RWPE1 (cell line): ENCODE measurements at regions not wholly inside any gene's neighbourhood (a gene's known extent, or its start where the extent isn't known, plus 50 kb on each side); places are given as distances from the start of the nearest gene placed in this dataset.

Experiments
- CTCF ChIA-PET: fragments of 350-600 bp; sonication (Branson Sonifier 250); formaldehyde crosslinking; extraction: SDS; loops from one replicate; lab custom pipeline; 2021; lab: Yijun Ruan, JAX
- POLR2A ChIA-PET: fragments of 400-600 bp; formaldehyde crosslinking; extraction: SDS; loops from one replicate; lab custom pipeline; 2020; ENCODE audit warnings: antibody characterized with exemption; ENCODE audit not compliant: low non-redundant PET; lab: Yijun Ruan, JAX
- DNase-seq: peaks from one replicate; pipeline ENCODE4 v3.0.0; 2012; ENCODE audit warnings: low spot score
- H3K27ac ChIP-seq: fragments of 450-650 bp; 2 replicates; pipeline ENCODE4 v1.5.1; 2017
- CTCF ChIP-seq: fragments of 450-650 bp; conservative IDR thresholded peaks from 2 replicates; pipeline ENCODE4 v1.5.1; 2017; ENCODE audit warnings: low read depth, mild to moderate bottlenecking

- H3K27ac ChIP-seq, result no peak overlapping the region
- POLR2A ChIA-PET, result no interaction called here
- no peak for TF ChIP-seq CTCF
- DNase-seq, result no peak
- CTCF ChIA-PET, result interaction anchor here (0.6 kb wide), 1 partner anchor 1051 kb away, joined by 3 read pairs; no protein-coding TSS in a partner anchor
Measured at GRCh38 chr5:67292201-67292940, 95.8 kb upstream of the CD180 start.

- DNase-seq, result no peak
- TF ChIP-seq CTCF, result no peak
- CTCF ChIA-PET, result no interaction called here
- POLR2A ChIA-PET, result no interaction called here
- no peak overlapping the region for H3K27ac ChIP-seq
Measured at GRCh38 chr5:67291671-67292070, 95.1 kb upstream of the CD180 start.

- TF ChIP-seq CTCF, result no peak
- no peak overlapping the region for H3K27ac ChIP-seq
- no peak for DNase-seq
- ChIA-PET POLR2A (no interaction called here), CTCF (no interaction called here)
Measured at GRCh38 chr5:67291066-67291465, 94.5 kb upstream of the CD180 start.

- no peak overlapping the region for H3K27ac ChIP-seq
- DNase-seq, result no peak
- no peak for TF ChIP-seq CTCF
- ChIA-PET CTCF (no interaction called here), POLR2A (no interaction called here)
Measured at GRCh38 chr5:67290655-67291054, 94.1 kb upstream of the CD180 start.

GRCh38 chr5:67289763-67290521 is 93.3 kb upstream of the CD180 start:
- POLR2A ChIA-PET, result no interaction called here
- TF ChIP-seq CTCF, result no peak

GRCh38 chr5:67287510-67288268 is 91.1 kb upstream of the CD180 start:
- no peak for DNase-seq
- ChIA-PET CTCF (interaction anchor here (0.6 kb wide), 1 partner anchor 1468 kb away, joined by 4 read pairs; no protein-coding TSS in a partner anchor), POLR2A (interaction anchor here (0.6 kb wide), 1 partner anchor 8 kb away, joined by 3 read pairs; no protein-coding TSS in a partner anchor)
- H3K27ac ChIP-seq, result no peak overlapping the region
- no peak for TF ChIP-seq CTCF

More at GRCh38 chr5:67289763-67290521, 93.3 kb upstream of the CD180 start:
- no peak for DNase-seq
- CTCF ChIA-PET, result no interaction called here
- no peak overlapping the region for H3K27ac ChIP-seq
